Subcutaneous abdominal adipose tissue (tissue), 5 donors: ENCODE measurements at regions not wholly inside any gene's neighbourhood (a gene's known extent, or its start where the extent isn't known, plus 50 kb on each side); places are given as distances from the start of the nearest gene placed in this dataset.
A peak's percentile ranks its signal among the peaks of the same experiment; 100 is the strongest.
"Not testable (repeated sequence)": the region's sequence is repeated elsewhere in the genome, so short reads cannot be mapped to it uniquely, and the experiment has no call there.

Experiments used
- H3K27ac ChIP-seq: one replicate; pipeline ENCODE4 v1.7.0; 2013; ENCODE audit warnings: low read depth, mild to moderate bottlenecking, inconsistent platforms, low read length, moderate library complexity
- H3K27me3 ChIP-seq, 5 donors: one replicate each; pipeline ENCODE4 v1.7.0; 2013; ENCODE audit warnings: low read length in 5 of 5, inconsistent platforms in 1 of 5; ENCODE audit not compliant: control insufficient read depth in 5 of 5, insufficient read depth in 4 of 5
- H3K36me3 ChIP-seq, 5 donors: one replicate each; pipeline ENCODE4 v1.7.0; 2013; ENCODE audit warnings: low read length in 5 of 5; ENCODE audit not compliant: control insufficient read depth in 5 of 5, insufficient read depth in 5 of 5
- H3K4me1 ChIP-seq, 5 donors: one replicate each; pipeline ENCODE4 v1.7.0; 2013; ENCODE audit warnings: low read length in 5 of 5, mild to moderate bottlenecking in 3 of 5, moderate library complexity in 1 of 5; ENCODE audit not compliant: control insufficient read depth in 5 of 5, insufficient read depth in 5 of 5
- H3K4me3 ChIP-seq, 5 donors: one replicate each; pipeline ENCODE4 v1.7.0; 2013; ENCODE audit warnings: low read length in 5 of 5, low read depth in 1 of 5
- H3K9ac ChIP-seq, 5 donors: one replicate each; pipeline ENCODE4 v1.7.0; 2013; ENCODE audit warnings: low read length in 5 of 5, mild to moderate bottlenecking in 4 of 5, moderate library complexity in 3 of 5
- H3K9me3 ChIP-seq, 5 donors: one replicate each; pipeline ENCODE4 v1.7.0; 2013; ENCODE audit warnings: low read length in 5 of 5; ENCODE audit not compliant: control insufficient read depth in 5 of 5
- donor health status: healthy.
- donor health status: healthy.
- donor health status: healthy.
- donor health status: healthy.
- donor health status: healthy.

DNA sequence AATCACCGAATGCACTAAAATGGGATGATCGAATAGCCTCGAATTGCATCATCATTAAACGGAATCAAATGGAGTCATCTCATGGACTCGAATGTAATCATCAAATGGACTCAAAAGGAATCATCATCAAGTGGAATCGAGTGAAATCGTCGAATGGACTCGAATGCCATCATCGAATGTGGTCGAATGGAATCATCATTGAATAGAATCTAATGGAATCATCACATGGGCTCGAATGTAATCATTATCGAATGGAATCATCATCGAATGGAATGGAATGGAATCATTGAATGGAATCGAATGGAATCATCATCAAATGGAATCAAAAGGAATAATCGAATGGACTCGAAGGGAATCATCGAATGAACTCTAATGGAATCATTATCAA is 224.3 kb downstream of the SHCBP1 start:
- H3K27me3 ChIP-seq, H3K9ac ChIP-seq, H3K4me3 ChIP-seq, H3K36me3 ChIP-seq, H3K27ac ChIP-seq, H3K4me1 ChIP-seq: not testable (repeated sequence)
- peaks cover 0 to 11% (median 6%) of the 10 kb centered on the region in 5 donors for H3K9me3 ChIP-seq

DNA sequence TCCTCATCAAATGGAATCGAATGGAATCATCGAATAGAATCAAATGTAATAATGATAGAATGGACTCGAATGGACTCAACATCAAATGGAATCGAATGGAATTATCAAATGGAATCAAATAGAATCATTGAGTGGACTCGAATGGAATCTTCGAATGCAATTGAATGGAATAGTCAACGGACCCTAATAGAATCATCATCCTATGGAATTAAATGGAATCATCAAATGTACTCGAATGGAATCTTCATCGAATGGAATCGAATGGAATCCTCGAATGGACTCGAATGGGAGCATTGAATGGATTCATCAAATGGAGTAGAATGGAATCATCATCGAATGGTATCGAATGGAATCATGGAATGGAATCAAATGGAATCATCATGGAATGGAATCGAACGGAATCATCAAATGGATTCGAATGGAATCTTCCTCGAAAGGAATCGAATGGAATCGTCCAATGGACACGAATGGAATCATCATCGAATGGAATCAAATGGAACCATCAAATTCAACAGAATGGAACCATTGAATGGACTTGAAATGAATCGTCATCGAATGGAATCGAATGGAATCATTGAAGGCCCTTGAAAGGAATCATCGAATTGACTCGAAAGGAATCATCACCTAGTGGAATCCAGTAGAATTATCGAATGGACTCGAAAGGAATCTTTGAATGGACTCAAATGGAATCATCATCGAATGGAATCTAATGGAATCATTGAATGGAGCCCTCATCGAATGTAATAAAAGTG is 224.9 kb downstream of the SHCBP1 start:
- not testable (repeated sequence) for H3K27ac ChIP-seq, H3K4me3 ChIP-seq, H3K36me3 ChIP-seq, H3K27me3 ChIP-seq, H3K4me1 ChIP-seq, H3K9ac ChIP-seq
- peaks cover 0 to 11% (median 6%) of the 10 kb centered on the region in 5 donors for H3K9me3 ChIP-seq

DNA sequence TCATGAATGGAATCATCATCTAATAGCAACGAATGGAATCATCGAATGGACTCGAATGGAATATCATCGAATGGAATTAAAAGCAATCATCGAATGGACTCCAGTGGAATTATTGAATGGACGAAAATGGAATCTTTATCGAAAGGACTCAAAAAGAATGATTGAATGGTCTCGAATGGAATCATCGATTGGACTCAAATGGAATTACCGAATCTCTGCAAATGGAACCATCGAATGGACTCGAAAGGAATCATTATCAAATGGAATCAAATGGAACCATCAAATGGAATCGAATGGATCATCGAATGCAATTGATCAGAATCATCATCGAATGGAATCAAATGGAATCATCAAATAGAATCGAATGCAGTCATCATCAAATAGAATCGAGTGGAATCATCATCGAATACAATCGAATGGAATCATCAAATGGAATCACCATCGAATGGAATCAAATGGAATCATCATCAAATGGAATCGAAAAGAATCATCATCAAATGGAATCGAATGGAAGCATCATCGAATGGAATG is 225.7 kb downstream of the SHCBP1 start:
- Histone ChIP-seq H3K4me3 (peak overlapping the region in 2 of 5 donors; percentile 15 to 38), H3K9me3 (peaks cover 0 to 11% (median 6%) of the 10 kb centered on the region in 5 donors)
- H3K4me1 ChIP-seq, H3K9ac ChIP-seq, H3K27me3 ChIP-seq, H3K36me3 ChIP-seq, H3K27ac ChIP-seq: not testable (repeated sequence)

DNA sequence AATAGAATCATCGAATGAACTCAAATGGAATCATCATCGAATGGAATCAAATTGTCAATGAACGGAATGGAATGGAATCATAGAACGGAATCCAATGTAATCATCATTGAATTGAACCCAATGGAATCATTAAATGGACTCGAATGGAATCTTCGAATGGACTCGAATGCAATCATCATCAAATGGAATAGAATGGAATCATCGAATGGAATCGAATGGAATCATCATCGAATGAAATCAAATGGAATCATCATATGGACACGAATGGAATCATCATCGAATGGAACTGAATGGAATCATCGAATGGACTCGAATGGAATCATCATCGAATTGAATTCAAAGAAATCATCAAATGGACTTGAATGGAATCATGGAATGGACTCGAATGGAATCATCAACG is 226.2 kb downstream of the SHCBP1 start:
- not testable (repeated sequence) for H3K9ac ChIP-seq, H3K4me1 ChIP-seq, H3K36me3 ChIP-seq, H3K27me3 ChIP-seq, H3K4me3 ChIP-seq, H3K27ac ChIP-seq
- H3K9me3 ChIP-seq = peaks cover 0 to 11% (median 6%) of the 10 kb centered on the region in 5 donors

DNA sequence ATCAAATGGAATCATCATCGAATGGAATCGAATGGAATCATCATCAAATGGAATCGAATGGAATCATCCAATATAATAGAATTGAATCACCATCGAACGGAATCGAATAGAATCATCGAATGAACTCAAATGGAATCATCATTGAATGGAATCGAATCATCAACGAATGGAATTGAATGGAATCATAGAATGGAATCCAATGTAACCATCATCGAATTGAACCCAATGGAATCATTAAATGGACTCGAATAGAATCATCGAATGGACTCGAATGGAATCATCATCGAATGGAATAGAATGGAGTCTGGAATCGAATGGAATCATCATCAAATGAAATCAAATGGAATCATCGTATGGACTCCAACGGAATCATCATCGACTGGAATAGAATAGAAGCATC is 227.0 kb downstream of the SHCBP1 start:
- H3K27me3 ChIP-seq, H3K4me3 ChIP-seq, H3K36me3 ChIP-seq, H3K27ac ChIP-seq, H3K9ac ChIP-seq, H3K4me1 ChIP-seq: not testable (repeated sequence)
- peaks cover 0 to 16% (median 6%) of the 10 kb centered on the region in 5 donors for H3K9me3 ChIP-seq

DNA sequence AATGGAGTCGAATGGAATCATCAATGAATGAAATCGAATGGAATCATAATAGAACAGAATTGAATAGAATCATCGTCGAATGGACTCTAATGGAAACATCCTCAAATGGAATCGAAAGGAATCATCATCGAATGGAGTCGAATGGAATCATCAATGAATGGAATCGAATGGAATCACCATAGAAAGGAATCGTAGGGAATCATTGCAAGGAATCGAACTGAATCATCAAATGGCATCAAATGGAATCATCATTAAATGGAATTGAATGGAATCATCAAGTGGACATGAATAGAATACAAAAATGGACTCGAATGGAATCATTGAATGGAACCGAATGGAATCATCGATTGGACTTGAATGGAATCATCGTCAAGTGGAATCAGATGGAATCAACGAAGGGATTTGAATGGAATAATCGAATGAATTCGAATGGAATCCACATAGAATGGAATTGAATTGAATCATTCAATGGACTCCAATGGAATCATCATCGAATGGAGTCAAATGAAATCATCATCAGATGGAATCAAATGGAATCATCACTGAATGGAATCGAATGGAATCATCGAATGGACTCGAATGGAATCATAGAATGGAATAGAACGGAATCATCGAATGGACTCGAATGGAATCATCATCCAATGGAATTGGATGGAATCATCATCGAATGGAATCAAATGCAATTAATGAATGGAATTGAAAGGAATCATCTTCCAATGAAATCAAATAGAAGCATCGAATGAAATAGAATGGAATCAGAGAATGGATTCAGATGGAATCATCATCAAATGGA is 228.1 kb downstream of the SHCBP1 start:
- H3K27me3 ChIP-seq, H3K4me3 ChIP-seq, H3K36me3 ChIP-seq, H3K4me1 ChIP-seq, H3K9ac ChIP-seq, H3K27ac ChIP-seq: not testable (repeated sequence)
- peaks cover 0 to 17% (median 6%) of the 10 kb centered on the region in 5 donors for H3K9me3 ChIP-seq

DNA sequence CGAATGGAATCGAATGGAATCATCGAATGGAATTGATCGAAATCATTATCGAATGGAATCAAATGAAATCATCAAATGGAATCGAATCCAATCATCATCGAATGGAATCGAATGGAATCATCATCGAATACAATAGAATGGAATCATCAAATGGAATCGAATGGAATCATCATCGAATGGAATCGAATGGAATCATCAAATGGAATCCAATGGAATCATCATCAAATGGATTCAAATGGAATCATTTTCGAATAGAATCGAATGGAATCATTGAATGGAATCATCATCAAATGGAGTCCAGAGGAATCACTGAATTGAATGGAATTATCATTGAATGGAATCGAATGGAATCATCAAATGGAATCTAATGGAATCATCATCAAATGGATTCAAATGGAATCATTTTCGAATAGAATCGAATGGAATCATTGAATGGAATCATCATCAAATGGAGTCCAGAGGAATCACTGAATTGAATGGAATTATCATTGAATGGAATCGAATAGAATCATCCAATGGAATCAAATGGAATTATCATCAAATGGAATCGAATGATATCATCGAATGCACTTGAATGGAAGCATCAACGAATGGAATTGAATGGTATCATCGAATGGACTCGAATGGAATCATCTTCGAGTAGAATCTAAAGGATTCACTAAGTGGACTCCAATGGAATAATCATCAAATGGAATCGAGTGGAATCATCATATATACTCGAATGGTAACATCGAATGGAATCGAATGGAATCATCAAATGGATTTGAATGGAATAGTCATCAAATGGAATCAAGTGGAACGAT is 230.3 kb downstream of the SHCBP1 start:
- not testable (repeated sequence) for H3K27me3 ChIP-seq, H3K4me1 ChIP-seq, H3K9ac ChIP-seq, H3K36me3 ChIP-seq, H3K27ac ChIP-seq, H3K4me3 ChIP-seq
- H3K9me3 ChIP-seq = peaks cover 0 to 20% (median 7%) of the 10 kb centered on the region in 5 donors

DNA sequence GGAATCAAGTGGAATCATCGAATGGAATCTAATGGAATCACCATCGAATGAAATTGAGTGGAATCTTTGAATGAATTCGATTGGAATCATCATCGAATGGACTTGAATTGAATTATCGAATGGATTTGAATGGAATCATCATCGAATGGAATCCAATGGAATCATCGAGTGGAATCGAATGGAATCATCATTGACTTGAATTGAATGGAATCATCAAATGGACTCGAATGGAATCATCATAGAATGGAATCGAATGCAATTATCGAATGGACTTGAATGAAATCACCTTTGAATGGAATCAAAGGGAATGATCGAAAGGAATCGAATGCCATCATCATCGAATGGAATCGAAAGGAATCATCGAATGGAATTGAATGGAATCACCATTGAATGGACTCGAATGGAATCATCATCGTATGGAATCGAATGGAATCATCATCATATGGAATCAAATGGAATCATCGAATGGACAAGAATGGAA is 231.6 kb downstream of the SHCBP1 start:
- not testable (repeated sequence) for H3K4me1 ChIP-seq, H3K27me3 ChIP-seq, H3K27ac ChIP-seq, H3K36me3 ChIP-seq, H3K9ac ChIP-seq
- Histone ChIP-seq H3K9me3 (peaks cover 0 to 17% (median 3%) of the 10 kb centered on the region in 5 donors), H3K4me3 (peak overlapping the region in 1 of 5 donors; percentile 7)

DNA sequence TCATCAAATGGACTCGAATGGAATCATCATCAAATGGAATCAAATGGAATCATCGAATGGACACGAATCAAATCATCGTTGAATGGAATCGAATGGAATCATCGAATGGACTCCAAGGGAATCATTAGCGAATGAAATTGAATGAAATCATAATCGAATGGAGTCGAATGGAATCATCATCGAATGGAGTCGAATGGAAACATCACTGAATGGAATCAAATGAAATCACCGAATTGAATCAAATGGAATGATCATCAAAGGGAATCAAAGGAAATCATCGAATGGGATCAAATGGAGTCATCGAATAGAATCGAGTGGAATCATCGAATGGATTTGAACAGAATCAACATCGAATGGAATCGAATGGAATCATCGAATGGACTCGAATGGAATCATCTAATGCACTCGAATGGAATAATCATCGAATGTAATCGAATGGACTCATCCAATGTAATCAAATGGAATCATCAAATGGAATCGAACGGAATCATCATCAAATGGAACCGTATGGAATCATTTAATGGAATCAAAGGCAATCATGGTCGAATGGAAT is 232.2 kb downstream of the SHCBP1 start:
- peaks cover 0 to 21% (median 3%) of the 10 kb centered on the region in 5 donors for H3K9me3 ChIP-seq
- H3K9ac ChIP-seq, H3K27me3 ChIP-seq, H3K36me3 ChIP-seq, H3K4me3 ChIP-seq, H3K27ac ChIP-seq, H3K4me1 ChIP-seq: not testable (repeated sequence)
